Hepatocyte (in vitro differentiated cells): ENCODE measurements at regions not wholly inside any gene's neighbourhood (a gene's known extent, or its start where the extent isn't known, plus 50 kb on each side); places are given as distances from the start of the nearest gene placed in this dataset.

ENCODE experiments used
- DNase-seq: peaks from one replicate; pipeline ENCODE4 v3.0.0-alpha.2; 2016; ENCODE audit warnings: low spot score
- H2AFZ ChIP-seq: fragments of 200-600 bp; sonication (generic); 2 replicates; pipeline ENCODE4 v1.6.0; 2016; ENCODE audit warnings: antibody characterized with exemption, mild to moderate bottlenecking
- H3K27ac ChIP-seq: fragments of 200-600 bp; sonication (generic); 2 replicates; pipeline ENCODE4 v1.5.1; 2016; ENCODE audit warnings: mild to moderate bottlenecking
- H3K27me3 ChIP-seq: fragments of 200-600 bp; sonication (generic); 2 replicates; pipeline ENCODE4 v1.6.1; 2016
- H3K36me3 ChIP-seq: fragments of 200-600 bp; sonication (generic); replicated peaks from 2 replicates; pipeline ENCODE4 v1.5.1; 2016; ENCODE audit warnings: low read depth; ENCODE audit not compliant: insufficient read depth
- H3K4me1 ChIP-seq: fragments of 200-600 bp; sonication (generic); 2 replicates; pipeline ENCODE4 v1.5.1; 2016; ENCODE audit warnings: mild to moderate bottlenecking, moderate library complexity; ENCODE audit not compliant: insufficient read depth
- H3K4me2 ChIP-seq: fragments of 200-600 bp; sonication (generic); 2 replicates; pipeline ENCODE4 v1.6.0; 2016
- H3K4me3 ChIP-seq: fragments of 200-600 bp; sonication (generic); 2 replicates; pipeline ENCODE4 v1.5.1; 2016; ENCODE audit warnings: mild to moderate bottlenecking
- H3K79me2 ChIP-seq: fragments of 200-600 bp; sonication (generic); 2 replicates; pipeline ENCODE4 v1.6.0; 2017; ENCODE audit warnings: mild to moderate bottlenecking
- H3K9me2 ChIP-seq: fragments of 200-600 bp; sonication (generic); replicated peaks from 2 replicates; pipeline ENCODE4 v1.6.0; 2017; ENCODE audit warnings: mild to moderate bottlenecking; ENCODE audit not compliant: insufficient read depth
- H3K9me3 ChIP-seq: fragments of 200-600 bp; sonication (generic); 2 replicates; pipeline ENCODE4 v1.5.1; 2016; ENCODE audit warnings: low read depth, mild to moderate bottlenecking
- H4K20me1 ChIP-seq: fragments of 200-600 bp; sonication (generic); 2 replicates; pipeline ENCODE4 v1.6.0; 2016; ENCODE audit warnings: mild to moderate bottlenecking; ENCODE audit not compliant: insufficient read depth, poor library complexity, severe bottlenecking
- EZH2 ChIP-seq: fragments of 200-600 bp; sonication (generic); IDR thresholded peaks from 2 replicates; pipeline ENCODE4 v1.6.1; 2016; ENCODE audit warnings: antibody characterized with exemption, mild to moderate bottlenecking, borderline replicate concordance
- EZH2phosphoT487 ChIP-seq: fragments of 200-600 bp; sonication (generic); IDR thresholded peaks from one replicate; pipeline ENCODE4 v1.6.1; 2018; ENCODE audit warnings: antibody characterized with exemption, mild to moderate bottlenecking, low read depth, moderate library complexity; ENCODE audit not compliant: unreplicated experiment, severe bottlenecking
- WGBS: methylation state at CpG from one replicate; pipeline ENCODE4 v1.1.6; 2016; ENCODE audit warnings: low lambda C conversion rate; ENCODE audit errors: missing lambda C conversion rate; 5-methylcytosine and 5-hydroxymethylcytosine counted together
- TF ChIP-seq, protein P1 (sequence below): fragments of 200-600 bp; sonication (generic); IDR thresholded peaks from 2 replicates; pipeline ENCODE4 v1.5.1; 2016; ENCODE audit warnings: antibody characterized with exemption, mild to moderate bottlenecking; ENCODE audit not compliant: poor library complexity

DNA sequence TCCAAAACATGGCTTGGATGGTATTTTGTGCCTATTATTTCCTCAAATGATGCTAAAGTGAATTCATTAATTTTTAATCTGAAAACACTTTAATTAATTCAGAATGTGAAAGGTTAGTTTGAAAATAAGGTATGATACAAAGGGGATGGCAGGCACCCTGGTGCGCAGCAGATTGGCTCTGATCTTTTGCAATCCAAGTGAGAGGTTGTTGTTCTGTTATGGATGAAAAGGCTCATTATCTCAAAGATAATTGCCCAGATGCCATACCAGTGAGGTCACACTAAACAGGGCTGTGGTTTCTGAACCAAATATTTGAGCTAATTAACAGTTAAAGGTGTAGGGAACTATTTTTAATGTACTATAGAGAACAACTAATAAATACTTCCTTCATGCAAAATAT is 504.9 kb downstream of the RAPGEF2 start:
- 81% methylated on average over 1 of the region's 1 CpG for WGBS
- H3K4me1 ChIP-seq = no peaks in the 10 kb centered on the region
- TF ChIP-seq EZH2phosphoT487 (no peak), EZH2 (no peak)
- TF ChIP-seq, protein P1, sequence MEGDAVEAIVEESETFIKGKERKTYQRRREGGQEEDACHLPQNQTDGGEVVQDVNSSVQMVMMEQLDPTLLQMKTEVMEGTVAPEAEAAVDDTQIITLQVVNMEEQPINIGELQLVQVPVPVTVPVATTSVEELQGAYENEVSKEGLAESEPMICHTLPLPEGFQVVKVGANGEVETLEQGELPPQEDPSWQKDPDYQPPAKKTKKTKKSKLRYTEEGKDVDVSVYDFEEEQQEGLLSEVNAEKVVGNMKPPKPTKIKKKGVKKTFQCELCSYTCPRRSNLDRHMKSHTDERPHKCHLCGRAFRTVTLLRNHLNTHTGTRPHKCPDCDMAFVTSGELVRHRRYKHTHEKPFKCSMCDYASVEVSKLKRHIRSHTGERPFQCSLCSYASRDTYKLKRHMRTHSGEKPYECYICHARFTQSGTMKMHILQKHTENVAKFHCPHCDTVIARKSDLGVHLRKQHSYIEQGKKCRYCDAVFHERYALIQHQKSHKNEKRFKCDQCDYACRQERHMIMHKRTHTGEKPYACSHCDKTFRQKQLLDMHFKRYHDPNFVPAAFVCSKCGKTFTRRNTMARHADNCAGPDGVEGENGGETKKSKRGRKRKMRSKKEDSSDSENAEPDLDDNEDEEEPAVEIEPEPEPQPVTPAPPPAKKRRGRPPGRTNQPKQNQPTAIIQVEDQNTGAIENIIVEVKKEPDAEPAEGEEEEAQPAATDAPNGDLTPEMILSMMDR = no peak
- H3K36me3 ChIP-seq = no peaks in the 10 kb centered on the region
- H3K9me3 ChIP-seq = no peaks in the 10 kb centered on the region
- no peaks in the 10 kb centered on the region for H4K20me1 ChIP-seq
- no peaks in the 10 kb centered on the region for H3K27me3 ChIP-seq
- H3K4me3 ChIP-seq = no peak overlapping the region
- no peaks in the 10 kb centered on the region for H3K79me2 ChIP-seq
- H3K9me2 ChIP-seq = no peaks in the 10 kb centered on the region
- no peak for DNase-seq
- no peak overlapping the region for H3K27ac ChIP-seq
- H3K4me2 ChIP-seq = no peak overlapping the region
- H2AFZ ChIP-seq = no peak overlapping the region

- no peak overlapping the region for H3K4me3 ChIP-seq
- H3K27me3 ChIP-seq = no peaks in the 10 kb centered on the region
- TF ChIP-seq, protein P1 = peak; percentile 18
- no peak for TF ChIP-seq EZH2phosphoT487
- no peak overlapping the region for H3K4me2 ChIP-seq
- WGBS = 77% methylated on average over 4 of the region's 4 CpGs
- no peak for DNase-seq
- H3K36me3 ChIP-seq = no peaks in the 10 kb centered on the region
- H3K9me3 ChIP-seq = no peaks in the 10 kb centered on the region
- no peak overlapping the region for H3K27ac ChIP-seq
- H3K4me1 ChIP-seq = no peaks in the 10 kb centered on the region
- H4K20me1 ChIP-seq = no peaks in the 10 kb centered on the region
- H2AFZ ChIP-seq = no peak overlapping the region
- H3K9me2 ChIP-seq = no peaks in the 10 kb centered on the region
- no peaks in the 10 kb centered on the region for H3K79me2 ChIP-seq
These were observed 505.6 kb downstream of the RAPGEF2 start for GRCh38 chr4:159608436-159608835.

DNA sequence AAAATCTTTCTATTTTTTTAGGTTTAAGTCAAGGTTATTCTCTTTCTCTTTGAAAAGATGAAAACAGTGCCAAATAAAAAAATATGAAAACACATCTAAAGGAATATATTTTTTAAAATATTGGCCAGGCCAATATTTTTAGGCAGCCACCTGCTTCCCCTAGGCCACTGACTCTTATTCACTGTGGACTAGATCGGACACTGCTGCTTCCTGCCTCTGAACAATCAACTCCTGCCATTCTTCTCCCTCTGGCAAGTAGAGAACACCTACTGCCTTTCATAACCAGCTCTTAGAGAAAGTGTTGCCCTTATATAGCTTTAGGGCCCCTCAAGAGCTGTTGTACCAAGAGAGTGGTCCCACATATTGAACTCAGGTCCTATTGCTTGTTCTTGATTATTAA is 529.2 kb downstream of the RAPGEF2 start:
- Histone ChIP-seq H3K27ac (no peak overlapping the region), H3K9me2 (no peaks in the 10 kb centered on the region), H3K4me2 (no peak overlapping the region), H2AFZ (no peak overlapping the region), H3K4me1 (no peaks in the 10 kb centered on the region), H3K27me3 (no peaks in the 10 kb centered on the region), H3K9me3 (no peaks in the 10 kb centered on the region), H4K20me1 (no peaks in the 10 kb centered on the region), H3K4me3 (no peak overlapping the region), H3K79me2 (no peaks in the 10 kb centered on the region), H3K36me3 (no peaks in the 10 kb centered on the region)
- no peak for DNase-seq
- 79% methylated on average over 1 of the region's 1 CpG for WGBS
- TF ChIP-seq, protein P1 = no peak
- TF ChIP-seq EZH2phosphoT487 (no peak), EZH2 (no peak)

GRCh38 chr4:159639671-159640323 is 536.9 kb downstream of the RAPGEF2 start:
- Histone ChIP-seq H3K9me2 (no peaks in the 10 kb centered on the region), H3K36me3 (no peaks in the 10 kb centered on the region), H3K27me3 (no peaks in the 10 kb centered on the region), H3K9me3 (no peaks in the 10 kb centered on the region), H2AFZ (no peak overlapping the region), H3K4me2 (no peak overlapping the region), H3K4me3 (no peak overlapping the region), H3K79me2 (no peaks in the 10 kb centered on the region), H4K20me1 (no peaks in the 10 kb centered on the region), H3K27ac (no peak overlapping the region), H3K4me1 (no peaks in the 10 kb centered on the region)
- DNase-seq = no peak
- WGBS = 83% methylated on average over 5 of the region's 5 CpGs
- no peak for TF ChIP-seq EZH2phosphoT487
- TF ChIP-seq EZH2 = no peak
- TF ChIP-seq, protein P1 = no peak
